GM18502 (cell line): ENCODE measurements at regions not wholly inside any gene's neighbourhood (a gene's known extent, or its start where the extent isn't known, plus 50 kb on each side); places are given as distances from the start of the nearest gene placed in this dataset.
"Not testable (repeated sequence)": the region's sequence is repeated elsewhere in the genome, so short reads cannot be mapped to it uniquely, and the experiment has no call there.

Experiments used
- ATAC-seq: cut with Tn5 transposase; IDR thresholded peaks from one replicate; pipeline ENCODE4 v1.9.1; 2021; ENCODE audit warnings: mild to moderate bottlenecking; ENCODE audit not compliant: unreplicated experiment, poor library complexity

- no peak for ATAC-seq
Measured at GRCh38 chr5:104126980-104127379, 564.4 kb upstream of the NUDT12 start.

DNA sequence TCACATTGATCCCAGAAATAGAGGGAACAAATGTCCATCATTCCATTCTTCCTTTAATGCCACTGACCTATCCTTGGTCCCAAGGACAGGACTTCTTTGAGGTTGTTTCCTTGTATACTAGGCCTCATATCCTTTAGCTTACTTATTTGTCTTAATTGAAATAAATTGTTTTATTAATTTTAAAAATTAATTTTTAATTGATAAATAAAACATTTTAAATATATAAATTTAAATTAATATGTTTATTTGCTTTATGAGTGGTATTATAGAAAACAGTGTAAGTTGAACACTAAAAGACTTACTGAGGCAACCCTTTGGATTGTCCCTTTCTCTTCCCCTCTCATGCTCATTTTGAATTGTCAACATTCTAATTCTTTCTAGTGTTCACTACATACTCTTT lies 556.9 kb upstream of the NUDT12 start:
- ATAC-seq, result no peak

DNA sequence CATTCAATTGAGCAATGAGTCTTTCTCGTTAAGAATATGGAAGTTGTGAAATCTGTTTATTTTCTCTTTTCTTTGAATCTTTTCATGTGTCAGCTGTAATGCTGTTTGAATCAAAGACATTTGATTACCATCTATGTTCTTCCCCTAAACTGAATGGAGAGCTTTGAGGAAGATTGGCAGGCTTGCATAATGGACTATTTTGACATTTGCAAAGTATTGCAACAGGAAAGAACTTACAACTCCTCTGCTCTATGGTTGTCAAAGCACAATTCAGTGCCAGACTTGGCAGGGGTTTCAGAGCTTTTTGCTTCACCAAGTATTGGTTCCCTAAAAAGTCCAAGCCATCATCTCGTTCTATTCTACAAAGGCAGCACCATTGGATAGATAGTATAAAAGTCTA lies 549.0 kb upstream of the NUDT12 start:
- no peak for ATAC-seq

DNA sequence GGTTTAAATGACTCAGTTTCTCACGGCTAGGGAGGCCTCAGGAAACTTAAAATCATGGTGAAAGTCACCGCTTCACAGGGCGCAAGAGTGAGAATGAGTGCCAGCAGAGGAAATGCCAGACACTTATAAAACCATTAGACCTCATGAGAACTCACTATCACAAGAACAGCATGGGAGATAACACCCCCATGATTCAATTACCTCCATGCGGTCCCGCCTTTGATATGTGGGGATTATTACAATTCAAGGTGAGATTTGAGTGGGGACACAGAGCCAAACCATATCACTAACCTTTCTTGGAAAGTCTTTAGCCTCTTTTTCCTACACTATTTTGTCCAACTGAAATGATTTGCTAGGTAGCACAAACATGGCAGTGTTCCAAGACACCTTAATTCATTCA lies 533.9 kb upstream of the NUDT12 start:
- no peak for ATAC-seq

GRCh38 chr5:104095527-104095926 lies 532.9 kb upstream of the NUDT12 start:
- ATAC-seq, result no peak

DNA sequence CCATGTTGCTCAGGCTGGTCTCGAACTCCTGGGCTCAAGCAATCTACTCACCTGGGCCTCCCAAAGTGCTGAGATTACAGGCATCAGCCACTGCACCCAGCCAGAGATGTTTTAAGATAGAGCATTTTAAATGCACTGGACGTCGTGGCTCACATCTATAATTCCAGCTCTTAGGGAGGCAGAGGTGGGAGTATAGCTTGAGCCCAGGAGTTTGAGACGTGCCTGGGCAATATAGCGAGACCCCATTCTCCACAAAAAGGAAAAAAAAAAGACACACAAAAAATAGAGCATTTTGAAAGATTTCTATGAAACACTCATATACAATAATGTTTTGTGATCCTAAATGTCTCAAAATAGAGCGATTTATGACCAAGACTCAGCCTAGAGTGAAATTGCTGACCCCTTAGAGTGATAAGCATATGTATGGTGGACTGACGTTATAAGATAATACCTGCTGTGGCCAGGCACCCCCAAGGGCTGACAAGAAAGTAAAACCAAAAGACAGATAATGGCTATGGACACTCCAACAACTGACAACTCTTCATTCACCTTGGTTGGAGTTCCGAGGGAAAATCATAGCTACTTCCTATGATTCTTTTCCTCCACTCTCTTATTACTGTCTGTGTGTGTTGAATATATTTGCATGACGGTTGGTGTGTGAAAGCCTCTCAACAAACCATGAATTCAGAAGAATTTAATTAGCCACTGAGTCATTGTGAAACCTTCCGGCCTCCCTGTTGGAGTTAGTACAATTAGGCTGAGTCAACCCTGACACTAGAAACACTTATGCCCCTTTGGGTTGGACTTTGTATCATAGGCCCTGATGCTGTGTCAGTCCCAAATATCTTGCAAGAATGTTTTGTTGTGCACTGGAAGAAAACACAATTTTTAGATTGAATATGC lies 526.5 kb upstream of the NUDT12 start:
- ATAC-seq, result no peak

GRCh38 chr5:104084896-104085295 lies 522.3 kb upstream of the NUDT12 start:
- no peak for ATAC-seq

GRCh38 chr5:104082754-104083153 lies 520.2 kb upstream of the NUDT12 start:
- no peak for ATAC-seq

- no peak for ATAC-seq
Measured at GRCh38 chr5:104081232-104081631, 518.6 kb upstream of the NUDT12 start.

DNA sequence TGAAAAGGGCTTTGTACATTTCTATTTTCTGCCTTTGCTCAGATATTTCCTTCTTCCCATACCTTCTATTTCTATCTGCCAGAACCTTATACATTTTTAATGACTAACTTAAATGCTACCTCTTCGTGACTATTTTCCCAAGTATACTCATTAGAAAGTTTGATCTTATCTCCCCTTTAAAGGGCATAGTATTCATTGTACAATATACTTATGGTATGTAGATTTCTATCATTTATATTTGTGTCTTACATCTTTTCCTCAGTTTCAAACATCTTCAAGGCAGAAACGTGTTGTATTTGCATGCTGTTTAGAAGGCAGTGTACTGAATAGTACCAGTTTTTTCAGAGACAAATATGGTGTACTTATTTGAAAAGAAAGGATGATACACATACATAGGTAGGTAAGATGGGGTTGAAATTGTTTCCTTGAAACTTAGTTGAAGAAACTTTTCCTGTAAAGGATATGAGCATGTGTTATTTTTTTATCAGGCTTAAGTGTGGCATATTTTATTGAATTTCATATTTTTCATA lies 518.1 kb upstream of the NUDT12 start:
- ATAC-seq, result no peak

DNA sequence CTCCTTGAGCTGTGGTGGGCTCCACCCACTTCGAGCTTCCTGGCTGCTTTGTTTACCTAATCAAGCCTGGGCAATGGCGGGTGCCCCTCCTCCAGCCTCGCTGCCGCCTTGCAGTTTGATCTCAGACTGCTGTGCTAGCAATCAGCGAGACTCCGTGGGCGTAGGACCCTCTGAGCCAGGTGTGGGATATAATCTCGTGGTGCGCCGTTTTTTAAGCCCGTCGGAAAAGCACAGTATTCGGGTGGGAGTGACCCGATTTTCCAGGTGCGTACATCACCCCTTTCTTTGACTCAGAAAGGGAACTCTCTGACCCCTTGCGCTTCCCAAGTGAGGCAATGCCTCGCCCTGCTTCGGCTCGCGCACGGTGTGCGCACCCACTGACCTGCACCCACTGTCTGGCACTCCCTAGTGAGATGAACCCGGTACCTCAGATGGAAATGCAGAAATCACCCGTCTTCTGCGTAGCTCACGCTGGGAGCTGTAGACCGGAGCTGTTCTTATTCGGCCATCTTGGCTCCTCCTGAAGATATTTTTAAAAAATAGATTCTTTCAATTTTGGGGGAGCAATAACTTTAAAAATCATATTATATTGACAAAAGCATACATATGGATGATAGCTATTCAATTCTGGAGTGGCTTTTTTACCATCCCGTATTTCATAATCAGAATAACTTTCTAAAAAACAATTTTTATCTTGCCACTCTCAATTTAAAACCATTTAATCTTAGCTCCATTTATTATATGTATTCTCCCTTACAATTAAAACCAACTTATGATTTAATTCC lies 517.5 kb upstream of the NUDT12 start:
- ATAC-seq, result not testable (repeated sequence)

- ATAC-seq, result no peak
Measured at GRCh38 chr5:104071887-104072286, 509.3 kb upstream of the NUDT12 start.

- ATAC-seq, result no peak
Measured at GRCh38 chr5:104062621-104063377, 500.2 kb upstream of the NUDT12 start.

DNA sequence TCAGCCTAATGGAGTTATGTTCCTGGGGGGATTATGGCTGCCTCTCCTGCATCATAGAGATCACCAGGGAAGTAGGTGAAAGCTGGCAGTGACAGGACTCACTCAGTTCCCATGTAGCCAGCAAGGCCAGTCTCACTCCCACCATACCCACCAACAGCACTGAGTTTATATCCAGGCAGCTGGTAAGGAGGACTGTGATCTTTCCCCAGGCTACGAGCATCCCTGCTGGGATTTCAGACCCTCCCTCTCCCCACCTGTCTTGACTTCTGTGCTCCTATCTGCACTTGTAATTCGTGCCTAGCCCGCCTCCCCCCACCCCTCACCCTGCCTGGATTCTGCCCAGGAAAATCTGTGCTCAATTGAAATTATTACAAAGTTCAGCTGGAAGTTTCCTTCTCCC lies 499.1 kb upstream of the NUDT12 start:
- no peak for ATAC-seq

DNA sequence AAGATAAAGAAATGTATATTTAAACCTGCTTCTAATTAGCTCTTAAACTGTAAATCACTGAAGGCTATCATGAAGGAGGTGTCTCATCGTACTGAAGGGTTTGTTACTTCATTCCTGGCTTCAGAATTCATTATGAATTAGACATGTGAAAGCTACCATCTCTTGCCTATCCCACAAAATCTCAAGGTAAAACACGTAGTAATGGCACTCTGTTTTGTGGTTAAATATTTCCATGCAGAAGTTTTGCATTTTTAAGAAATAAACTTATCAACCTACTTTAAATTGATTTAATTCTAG lies 490.7 kb upstream of the NUDT12 start:
- no peak for ATAC-seq

DNA sequence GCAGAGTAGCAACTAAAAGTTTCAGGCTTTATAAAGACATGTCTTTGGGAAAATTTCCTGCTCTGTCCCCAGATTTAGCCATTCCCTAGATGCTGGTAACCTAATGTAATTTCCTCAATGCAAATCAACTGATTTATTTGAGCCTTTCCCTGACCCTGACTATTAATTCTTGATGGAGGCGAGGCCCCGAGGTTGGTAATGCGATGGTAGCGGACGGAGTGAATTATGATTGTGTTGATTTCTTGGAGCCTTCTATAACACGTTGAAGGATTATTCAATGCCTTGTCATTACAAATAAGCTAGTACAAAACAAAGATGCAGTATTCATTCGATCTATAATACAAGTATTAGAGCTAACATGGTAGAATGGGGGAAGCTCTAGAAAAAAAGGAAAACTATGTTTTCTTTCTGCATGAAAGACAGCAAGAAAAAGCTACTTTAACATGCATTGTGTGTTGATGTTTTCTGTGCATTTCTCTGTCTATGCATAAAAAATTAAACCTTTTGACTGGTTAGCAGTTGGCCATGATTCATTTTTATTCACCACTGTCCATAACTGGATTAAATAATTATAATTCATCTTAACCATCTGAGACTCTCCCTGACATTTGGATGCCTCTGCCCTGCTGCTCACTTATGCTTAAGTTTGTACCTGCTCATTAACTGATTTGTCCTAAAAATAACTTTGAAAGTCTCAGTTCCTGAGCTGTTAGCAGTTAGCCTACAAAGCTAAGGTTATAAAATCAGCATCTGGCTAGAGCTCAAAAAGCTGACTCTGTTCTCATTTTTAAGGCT lies 490.2 kb upstream of the NUDT12 start:
- ATAC-seq, result no peak

GRCh38 chr5:104050436-104050835 lies 487.8 kb upstream of the NUDT12 start:
- ATAC-seq, result no peak

DNA sequence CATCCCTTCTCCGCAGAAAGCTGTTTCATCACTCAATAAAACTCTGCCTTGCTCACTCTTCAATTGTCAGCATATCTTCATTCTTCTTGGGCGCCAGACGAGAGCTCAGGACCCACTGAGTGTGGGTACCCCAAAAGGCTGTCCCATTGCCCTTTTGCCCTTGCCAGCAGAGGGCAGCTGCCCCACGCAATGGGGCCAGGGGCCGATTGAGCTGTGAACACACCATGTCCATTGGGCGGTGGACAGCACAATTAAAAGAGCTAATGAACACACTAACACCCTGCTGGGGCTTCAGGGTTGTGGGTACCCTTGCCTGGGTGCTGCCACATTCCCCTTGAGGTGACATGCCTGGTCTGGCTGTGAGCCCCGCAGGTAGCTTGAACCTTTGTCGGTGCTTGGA lies 487.2 kb upstream of the NUDT12 start:
- ATAC-seq, result no peak

GRCh38 chr5:104048231-104048630 lies 485.6 kb upstream of the NUDT12 start:
- no peak for ATAC-seq

- no peak for ATAC-seq
Measured at GRCh38 chr5:104045987-104046386, 483.4 kb upstream of the NUDT12 start.
